ENCODE measurements at regions not wholly inside any gene's neighbourhood (a gene's known extent, or its start where the extent isn't known, plus 50 kb on each side); places are given as distances from the start of the nearest gene placed in this dataset.

- no peak for TF ChIP-seq ZNF132 (tag by site-specific recombination; IDR thresholded peaks at IDR 0.05; ENCODE audit: borderline replicate concordance)
- no peak for TF ChIP-seq CTCF (tag by site-specific recombination; IDR thresholded peaks at IDR 0.05)
Measured at GRCh38 chr14:51595881-51596455, 55.7 kb upstream of the FRMD6 start.
